ENCODE measurements at regions not wholly inside any gene's neighbourhood (a gene's known extent, or its start where the extent isn't known, plus 50 kb on each side); places are given as distances from the start of the nearest gene placed in this dataset.
"Not testable (repeated sequence)": the region's sequence is repeated elsewhere in the genome, so short reads cannot be mapped to it uniquely, and the experiment has no call there.

- no peak for DNase-seq
Measured at GRCh38 chr2:136715146-136715545, 50.2 kb upstream of the THSD7B start.

GRCh38 chr2:136714452-136714951 lies 50.8 kb upstream of the THSD7B start:
- no peak for DNase-seq

- no peak for DNase-seq
Measured at GRCh38 chr2:136713739-136714138, 51.6 kb upstream of the THSD7B start.

- DNase-seq = no peak
Measured at GRCh38 chr2:136705336-136705735, 60.0 kb upstream of the THSD7B start.

- DNase-seq = no peak
Measured at GRCh38 chr2:136703214-136703613, 62.1 kb upstream of the THSD7B start.

GRCh38 chr2:136696438-136696837 lies 68.9 kb upstream of the THSD7B start:
- no peak for DNase-seq

- no peak for DNase-seq
Measured at GRCh38 chr2:136693966-136694365, 71.4 kb upstream of the THSD7B start.

GRCh38 chr2:136680079-136680478 lies 85.3 kb upstream of the THSD7B start:
- DNase-seq = not testable (repeated sequence)

GRCh38 chr2:136665736-136666135 lies 99.6 kb upstream of the THSD7B start:
- DNase-seq = no peak

GRCh38 chr2:136664713-136665405 lies 100.5 kb upstream of the THSD7B start:
- no peak for DNase-seq

- no peak for DNase-seq
Measured at GRCh38 chr2:136658201-136658600, 107.1 kb upstream of the THSD7B start.

- DNase-seq = no peak
Measured at GRCh38 chr2:136653861-136654260, 111.5 kb upstream of the THSD7B start.

- no peak for DNase-seq
Measured at GRCh38 chr2:136651456-136652010, 113.8 kb upstream of the THSD7B start.

- no peak for DNase-seq
Measured at GRCh38 chr2:136647039-136647438, 118.3 kb upstream of the THSD7B start.

GRCh38 chr2:136645236-136645828 lies 120.0 kb upstream of the THSD7B start:
- DNase-seq = peak in 2 of 3 experiments; percentile 10 to 27

- DNase-seq = no peak
Measured at GRCh38 chr2:136639651-136640050, 125.7 kb upstream of the THSD7B start.

GRCh38 chr2:136638193-136638592 lies 127.2 kb upstream of the THSD7B start:
- DNase-seq = no peak

GRCh38 chr2:136637402-136637801 lies 127.9 kb upstream of the THSD7B start:
- DNase-seq = no peak

- no peak for DNase-seq
Measured at GRCh38 chr2:136628490-136628889, 136.9 kb upstream of the THSD7B start.

- DNase-seq = no peak
Measured at GRCh38 chr2:136613096-136613495, 152.2 kb upstream of the THSD7B start.

GRCh38 chr2:136612079-136612478 lies 153.3 kb upstream of the THSD7B start:
- no peak for DNase-seq

- DNase-seq = no peak
Measured at GRCh38 chr2:136611451-136611850, 153.9 kb upstream of the THSD7B start.

GRCh38 chr2:136582628-136583205 lies 182.6 kb upstream of the THSD7B start:
- DNase-seq = no peak

- DNase-seq = no peak
Measured at GRCh38 chr2:136572335-136572734, 193.0 kb upstream of the THSD7B start.

Data from NCI-H1417 (cell line).